ENCODE measurements at regions not wholly inside any gene's neighbourhood (a gene's known extent, or its start where the extent isn't known, plus 50 kb on each side); places are given as distances from the start of the nearest gene placed in this dataset.
A peak's percentile ranks its signal among the peaks of the same experiment; 100 is the strongest.

DNA sequence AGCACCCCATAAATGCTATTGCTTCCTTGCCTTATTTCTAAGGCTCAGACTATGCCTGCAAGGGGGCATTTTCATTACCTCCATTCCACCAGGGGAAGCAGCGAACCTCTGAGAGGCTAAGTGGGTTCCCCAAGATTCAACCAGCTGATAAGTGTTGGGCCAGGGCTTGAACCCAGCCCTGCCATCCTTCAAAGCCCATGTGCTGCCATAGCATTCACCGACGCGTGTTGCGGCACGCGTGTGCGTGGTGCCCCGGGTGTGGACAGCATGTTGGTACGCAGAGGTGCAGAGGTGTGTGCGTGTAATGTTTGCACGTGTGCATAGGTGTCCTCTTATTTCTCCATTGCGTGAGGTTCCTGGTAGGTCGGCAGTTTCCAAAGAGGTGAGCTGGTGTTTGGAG lies 66.0 kb upstream of the PPARA start:
- ATAC-seq (no peak), DNase-seq (ENCODE audit: low spot score) (no peak)
- Mint-ChIP-seq H3K4me1 (no peaks in the 10 kb centered on the region), H3K27me3 (ENCODE audit: low read depth) (no peaks in the 10 kb centered on the region), H3K4me3 (no peak overlapping the region), H3K27ac (0 out of 2 replicates have a peak overlapping the region, but pooled peaks have one; percentile 26), H3K36me3 (no peaks in the 10 kb centered on the region), H3K9me3 (no peaks in the 10 kb centered on the region)
- TF ChIP-seq OVOL2 (CRISPR knock-in tag; IDR thresholded peaks at IDR 0.05; ENCODE audit: borderline replicate concordance) = no peak
- no peak for TF ChIP-seq ZNF232 (CRISPR knock-in tag; IDR thresholded peaks at IDR 0.05)
- TF ChIP-seq FOXK1 (CRISPR knock-in tag; IDR thresholded peaks at IDR 0.05) = no peak
- TF ChIP-seq NFYB (CRISPR knock-in tag; conservative IDR thresholded peaks at IDR 0.05; ENCODE audit: low read depth) = no peak
- TF ChIP-seq IRF2 (CRISPR knock-in tag; IDR thresholded peaks at IDR 0.05; ENCODE audit: borderline replicate concordance, low read depth) = no peak
- no peak for TF ChIP-seq NFATC4 (CRISPR knock-in tag; IDR thresholded peaks at IDR 0.05)
- no peak for TF ChIP-seq NR1H2 (CRISPR knock-in tag; IDR thresholded peaks at IDR 0.05)
- TF ChIP-seq, protein P1, sequence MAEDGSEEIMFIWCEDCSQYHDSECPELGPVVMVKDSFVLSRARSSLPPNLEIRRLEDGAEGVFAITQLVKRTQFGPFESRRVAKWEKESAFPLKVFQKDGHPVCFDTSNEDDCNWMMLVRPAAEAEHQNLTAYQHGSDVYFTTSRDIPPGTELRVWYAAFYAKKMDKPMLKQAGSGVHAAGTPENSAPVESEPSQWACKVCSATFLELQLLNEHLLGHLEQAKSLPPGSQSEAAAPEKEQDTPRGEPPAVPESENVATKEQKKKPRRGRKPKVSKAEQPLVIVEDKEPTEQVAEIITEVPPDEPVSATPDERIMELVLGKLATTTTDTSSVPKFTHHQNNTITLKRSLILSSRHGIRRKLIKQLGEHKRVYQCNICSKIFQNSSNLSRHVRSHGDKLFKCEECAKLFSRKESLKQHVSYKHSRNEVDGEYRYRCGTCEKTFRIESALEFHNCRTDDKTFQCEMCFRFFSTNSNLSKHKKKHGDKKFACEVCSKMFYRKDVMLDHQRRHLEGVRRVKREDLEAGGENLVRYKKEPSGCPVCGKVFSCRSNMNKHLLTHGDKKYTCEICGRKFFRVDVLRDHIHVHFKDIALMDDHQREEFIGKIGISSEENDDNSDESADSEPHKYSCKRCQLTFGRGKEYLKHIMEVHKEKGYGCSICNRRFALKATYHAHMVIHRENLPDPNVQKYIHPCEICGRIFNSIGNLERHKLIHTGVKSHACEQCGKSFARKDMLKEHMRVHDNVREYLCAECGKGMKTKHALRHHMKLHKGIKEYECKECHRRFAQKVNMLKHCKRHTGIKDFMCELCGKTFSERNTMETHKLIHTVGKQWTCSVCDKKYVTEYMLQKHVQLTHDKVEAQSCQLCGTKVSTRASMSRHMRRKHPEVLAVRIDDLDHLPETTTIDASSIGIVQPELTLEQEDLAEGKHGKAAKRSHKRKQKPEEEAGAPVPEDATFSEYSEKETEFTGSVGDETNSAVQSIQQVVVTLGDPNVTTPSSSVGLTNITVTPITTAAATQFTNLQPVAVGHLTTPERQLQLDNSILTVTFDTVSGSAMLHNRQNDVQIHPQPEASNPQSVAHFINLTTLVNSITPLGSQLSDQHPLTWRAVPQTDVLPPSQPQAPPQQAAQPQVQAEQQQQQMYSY (CRISPR knock-in tag; IDR thresholded peaks at IDR 0.05) = no peak
- TF ChIP-seq, protein P2, sequence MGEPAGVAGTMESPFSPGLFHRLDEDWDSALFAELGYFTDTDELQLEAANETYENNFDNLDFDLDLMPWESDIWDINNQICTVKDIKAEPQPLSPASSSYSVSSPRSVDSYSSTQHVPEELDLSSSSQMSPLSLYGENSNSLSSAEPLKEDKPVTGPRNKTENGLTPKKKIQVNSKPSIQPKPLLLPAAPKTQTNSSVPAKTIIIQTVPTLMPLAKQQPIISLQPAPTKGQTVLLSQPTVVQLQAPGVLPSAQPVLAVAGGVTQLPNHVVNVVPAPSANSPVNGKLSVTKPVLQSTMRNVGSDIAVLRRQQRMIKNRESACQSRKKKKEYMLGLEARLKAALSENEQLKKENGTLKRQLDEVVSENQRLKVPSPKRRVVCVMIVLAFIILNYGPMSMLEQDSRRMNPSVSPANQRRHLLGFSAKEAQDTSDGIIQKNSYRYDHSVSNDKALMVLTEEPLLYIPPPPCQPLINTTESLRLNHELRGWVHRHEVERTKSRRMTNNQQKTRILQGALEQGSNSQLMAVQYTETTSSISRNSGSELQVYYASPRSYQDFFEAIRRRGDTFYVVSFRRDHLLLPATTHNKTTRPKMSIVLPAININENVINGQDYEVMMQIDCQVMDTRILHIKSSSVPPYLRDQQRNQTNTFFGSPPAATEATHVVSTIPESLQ (CRISPR knock-in tag; IDR thresholded peaks at IDR 0.05) = no peak
- no peak for TF ChIP-seq TP53 (CRISPR knock-in tag; IDR thresholded peaks at IDR 0.05)
- ChIA-PET CTCF (no interaction called here), POLR2A (no interaction called here)

GRCh38 chr22:46084943-46085827 lies 65.1 kb upstream of the PPARA start:
- CTCF ChIA-PET = no interaction called here
- Mint-ChIP-seq H3K4me1 (no peaks in the 10 kb centered on the region), H3K27me3 (ENCODE audit: low read depth) (no peaks in the 10 kb centered on the region), H3K36me3 (no peaks in the 10 kb centered on the region), H3K4me3 (no peak overlapping the region), H3K27ac (no peak overlapping the region), H3K9me3 (no peaks in the 10 kb centered on the region)
- POLR2A ChIA-PET = no interaction called here
- ATAC-seq = no peak
- no peak for DNase-seq (ENCODE audit: low spot score)
- TF ChIP-seq, protein P3, sequence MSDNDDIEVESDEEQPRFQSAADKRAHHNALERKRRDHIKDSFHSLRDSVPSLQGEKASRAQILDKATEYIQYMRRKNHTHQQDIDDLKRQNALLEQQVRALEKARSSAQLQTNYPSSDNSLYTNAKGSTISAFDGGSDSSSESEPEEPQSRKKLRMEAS (CRISPR knock-in tag; IDR thresholded peaks at IDR 0.05) = no peak
- TF ChIP-seq TEAD1 (CRISPR knock-in tag; IDR thresholded peaks at IDR 0.05) (no peak), MYBL2 (CRISPR knock-in tag; IDR thresholded peaks at IDR 0.05) (no peak), ZBTB21 (CRISPR knock-in tag; IDR thresholded peaks at IDR 0.05; ENCODE audit: borderline replicate concordance) (no peak), NR2C2 (CRISPR knock-in tag; IDR thresholded peaks at IDR 0.05) (no peak)
- TF ChIP-seq, protein P4, sequence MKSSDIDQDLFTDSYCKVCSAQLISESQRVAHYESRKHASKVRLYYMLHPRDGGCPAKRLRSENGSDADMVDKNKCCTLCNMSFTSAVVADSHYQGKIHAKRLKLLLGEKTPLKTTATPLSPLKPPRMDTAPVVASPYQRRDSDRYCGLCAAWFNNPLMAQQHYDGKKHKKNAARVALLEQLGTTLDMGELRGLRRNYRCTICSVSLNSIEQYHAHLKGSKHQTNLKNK (CRISPR knock-in tag; IDR thresholded peaks at IDR 0.05) = no peak
- TF ChIP-seq, protein P5, sequence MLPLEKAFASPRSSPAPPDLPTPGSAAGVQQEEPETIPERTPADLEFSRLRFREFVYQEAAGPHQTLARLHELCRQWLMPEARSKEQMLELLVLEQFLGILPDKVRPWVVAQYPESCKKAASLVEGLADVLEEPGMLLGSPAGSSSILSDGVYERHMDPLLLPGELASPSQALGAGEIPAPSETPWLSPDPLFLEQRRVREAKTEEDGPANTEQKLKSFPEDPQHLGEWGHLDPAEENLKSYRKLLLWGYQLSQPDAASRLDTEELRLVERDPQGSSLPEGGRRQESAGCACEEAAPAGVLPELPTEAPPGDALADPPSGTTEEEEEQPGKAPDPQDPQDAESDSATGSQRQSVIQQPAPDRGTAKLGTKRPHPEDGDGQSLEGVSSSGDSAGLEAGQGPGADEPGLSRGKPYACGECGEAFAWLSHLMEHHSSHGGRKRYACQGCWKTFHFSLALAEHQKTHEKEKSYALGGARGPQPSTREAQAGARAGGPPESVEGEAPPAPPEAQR (CRISPR knock-in tag; IDR thresholded peaks at IDR 0.05) = no peak
